KMS-11 (cell line): ENCODE measurements at regions not wholly inside any gene's neighbourhood (a gene's known extent, or its start where the extent isn't known, plus 50 kb on each side); places are given as distances from the start of the nearest gene placed in this dataset.

Experiments used
- H2AFZ ChIP-seq: fragments of 200-600 bp; sonication (generic); 2 replicates; pipeline ENCODE4 v1.6.1; 2016; ENCODE audit warnings: antibody characterized with exemption, mixed run types, low read depth
- H3K27ac ChIP-seq: fragments of 200-600 bp; sonication (generic); 2 replicates; pipeline ENCODE4 v1.6.1; 2016; ENCODE audit warnings: mild to moderate bottlenecking, mixed run types
- H3K27me3 ChIP-seq: fragments of 200-600 bp; sonication (generic); 2 replicates; pipeline ENCODE4 v1.6.1; 2017; ENCODE audit warnings: mild to moderate bottlenecking, low read depth, mixed run types, moderate library complexity; ENCODE audit not compliant: insufficient read depth
- H3K36me3 ChIP-seq: fragments of 200-600 bp; sonication (generic); 2 replicates; pipeline ENCODE4 v1.6.1; 2017; ENCODE audit warnings: mild to moderate bottlenecking, mixed run types; ENCODE audit not compliant: insufficient read depth
- H3K4me1 ChIP-seq: fragments of 200-600 bp; sonication (generic); 2 replicates; pipeline ENCODE4 v1.6.1; 2016; ENCODE audit warnings: mild to moderate bottlenecking, low read depth, mixed run types; ENCODE audit not compliant: poor library complexity, severe bottlenecking
- H3K4me2 ChIP-seq: fragments of 200-600 bp; sonication (generic); 2 replicates; pipeline ENCODE4 v1.7.0; 2016; ENCODE audit warnings: mild to moderate bottlenecking, mixed run types
- H3K4me3 ChIP-seq: fragments of 200-600 bp; sonication (generic); IDR thresholded peaks from 2 replicates; pipeline ENCODE4 v1.6.1; 2017; ENCODE audit warnings: low read depth, low read length, mixed read lengths; ENCODE audit not compliant: insufficient read depth
- H3K79me2 ChIP-seq: fragments of 200-600 bp; sonication (generic); 2 replicates; pipeline ENCODE4 v1.6.1; 2016; ENCODE audit warnings: low read depth, mixed run types; ENCODE audit not compliant: insufficient read depth
- H3K9ac ChIP-seq: fragments of 200-600 bp; sonication (generic); 2 replicates; pipeline ENCODE4 v1.6.1; 2016; ENCODE audit warnings: mild to moderate bottlenecking, mixed run types
- H4K20me1 ChIP-seq: fragments of 200-600 bp; sonication (generic); 2 replicates; pipeline ENCODE4 v1.6.1; 2016; ENCODE audit warnings: mild to moderate bottlenecking, mixed run types; ENCODE audit not compliant: insufficient read depth
- TF ChIP-seq, protein P1 (sequence below): fragments of 200-600 bp; sonication (generic); conservative IDR thresholded peaks from 2 replicates; pipeline ENCODE4 v1.6.1; 2017; ENCODE audit warnings: low read depth, mild to moderate bottlenecking, antibody characterized with exemption, low read length, moderate library complexity, mixed read lengths

DNA sequence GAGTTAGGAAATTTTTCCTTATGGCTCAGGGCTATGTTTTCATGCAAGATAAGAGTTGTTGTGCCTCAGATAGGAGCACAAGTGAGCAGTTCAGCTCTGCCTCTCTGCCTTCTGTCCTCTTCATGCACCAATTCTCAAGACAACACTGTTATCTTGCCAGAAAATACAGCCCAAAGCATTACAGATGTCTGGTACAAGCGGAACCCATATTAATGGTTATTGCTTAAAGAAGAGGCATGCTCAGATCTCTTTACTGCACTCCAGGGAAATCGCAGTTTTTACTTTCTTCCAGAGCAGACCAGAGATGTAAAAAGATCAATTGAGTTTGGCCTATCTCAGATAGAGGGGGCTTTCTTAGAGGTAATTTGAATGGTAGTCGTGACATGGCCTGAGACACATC lies 361.6 kb upstream of the WWC1 start:
- no peak overlapping the region for H3K4me2 ChIP-seq
- no peak overlapping the region for H3K4me3 ChIP-seq
- H3K79me2 ChIP-seq = no peaks in the 10 kb centered on the region
- H3K27me3 ChIP-seq = no peaks in the 10 kb centered on the region
- H3K36me3 ChIP-seq = no peaks in the 10 kb centered on the region
- H3K27ac ChIP-seq = no peak overlapping the region
- TF ChIP-seq, protein P1, sequence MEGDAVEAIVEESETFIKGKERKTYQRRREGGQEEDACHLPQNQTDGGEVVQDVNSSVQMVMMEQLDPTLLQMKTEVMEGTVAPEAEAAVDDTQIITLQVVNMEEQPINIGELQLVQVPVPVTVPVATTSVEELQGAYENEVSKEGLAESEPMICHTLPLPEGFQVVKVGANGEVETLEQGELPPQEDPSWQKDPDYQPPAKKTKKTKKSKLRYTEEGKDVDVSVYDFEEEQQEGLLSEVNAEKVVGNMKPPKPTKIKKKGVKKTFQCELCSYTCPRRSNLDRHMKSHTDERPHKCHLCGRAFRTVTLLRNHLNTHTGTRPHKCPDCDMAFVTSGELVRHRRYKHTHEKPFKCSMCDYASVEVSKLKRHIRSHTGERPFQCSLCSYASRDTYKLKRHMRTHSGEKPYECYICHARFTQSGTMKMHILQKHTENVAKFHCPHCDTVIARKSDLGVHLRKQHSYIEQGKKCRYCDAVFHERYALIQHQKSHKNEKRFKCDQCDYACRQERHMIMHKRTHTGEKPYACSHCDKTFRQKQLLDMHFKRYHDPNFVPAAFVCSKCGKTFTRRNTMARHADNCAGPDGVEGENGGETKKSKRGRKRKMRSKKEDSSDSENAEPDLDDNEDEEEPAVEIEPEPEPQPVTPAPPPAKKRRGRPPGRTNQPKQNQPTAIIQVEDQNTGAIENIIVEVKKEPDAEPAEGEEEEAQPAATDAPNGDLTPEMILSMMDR = no peak
- H4K20me1 ChIP-seq = no peaks in the 10 kb centered on the region
- H3K4me1 ChIP-seq = no peaks in the 10 kb centered on the region
- H2AFZ ChIP-seq = no peak overlapping the region
- H3K9ac ChIP-seq = no peak overlapping the region

DNA sequence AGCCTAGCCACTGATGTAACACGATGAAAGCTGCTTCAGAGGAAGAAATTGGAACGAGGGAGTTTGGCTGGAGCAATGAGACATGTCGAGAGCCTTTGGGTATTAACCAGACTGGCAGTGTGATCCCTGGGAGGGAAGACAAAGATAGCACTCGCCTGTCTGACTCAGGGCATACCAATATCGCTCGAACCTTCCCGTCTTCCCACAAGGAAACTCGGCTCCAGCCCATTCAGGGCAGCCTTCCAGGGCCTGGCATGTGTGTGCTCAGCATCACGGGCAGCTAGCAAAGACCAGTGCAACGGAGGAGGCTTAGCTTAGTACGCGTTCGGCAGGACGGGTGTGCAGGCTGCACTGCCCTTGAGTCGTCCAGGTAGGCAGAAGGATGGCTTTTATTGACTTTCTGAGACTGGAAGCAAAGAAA lies 356.9 kb upstream of the WWC1 start:
- no peak overlapping the region for H2AFZ ChIP-seq
- no peak overlapping the region for H3K4me3 ChIP-seq
- H4K20me1 ChIP-seq = no peaks in the 10 kb centered on the region
- no peak overlapping the region for H3K27ac ChIP-seq
- H3K27me3 ChIP-seq = no peaks in the 10 kb centered on the region
- H3K36me3 ChIP-seq = no peaks in the 10 kb centered on the region
- peaks cover 22% of the 10 kb centered on the region for H3K4me1 ChIP-seq
- H3K9ac ChIP-seq = no peak overlapping the region
- TF ChIP-seq, protein P1 = no peak
- no peaks in the 10 kb centered on the region for H3K79me2 ChIP-seq
- H3K4me2 ChIP-seq = no peak overlapping the region

DNA sequence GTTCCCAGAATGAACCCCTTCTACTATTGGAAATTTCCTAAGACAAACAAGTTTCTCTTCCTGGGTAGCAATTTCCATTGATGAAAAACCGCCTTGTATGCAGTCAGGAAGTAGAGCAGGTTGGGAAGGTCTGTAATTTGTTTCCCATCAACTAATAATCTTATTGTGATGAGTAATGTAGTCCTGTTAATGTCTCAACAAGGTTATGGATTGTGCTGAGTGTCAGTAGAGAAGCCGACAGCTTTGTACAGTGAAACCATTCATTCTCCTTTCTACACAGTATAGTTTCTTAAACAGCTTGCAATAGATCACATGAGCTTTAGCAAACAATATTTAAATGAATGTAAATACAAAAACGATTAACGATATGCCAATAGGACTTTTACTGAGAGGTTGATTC lies 355.4 kb upstream of the WWC1 start:
- H2AFZ ChIP-seq = no peak overlapping the region
- no peak overlapping the region for H3K9ac ChIP-seq
- TF ChIP-seq, protein P1 = no peak
- no peaks in the 10 kb centered on the region for H3K79me2 ChIP-seq
- H3K27ac ChIP-seq = no peak overlapping the region
- no peak overlapping the region for H3K4me3 ChIP-seq
- H3K27me3 ChIP-seq = no peaks in the 10 kb centered on the region
- H3K4me2 ChIP-seq = no peak overlapping the region
- peaks cover 22% of the 10 kb centered on the region for H3K4me1 ChIP-seq
- H4K20me1 ChIP-seq = no peaks in the 10 kb centered on the region
- H3K36me3 ChIP-seq = no peaks in the 10 kb centered on the region

DNA sequence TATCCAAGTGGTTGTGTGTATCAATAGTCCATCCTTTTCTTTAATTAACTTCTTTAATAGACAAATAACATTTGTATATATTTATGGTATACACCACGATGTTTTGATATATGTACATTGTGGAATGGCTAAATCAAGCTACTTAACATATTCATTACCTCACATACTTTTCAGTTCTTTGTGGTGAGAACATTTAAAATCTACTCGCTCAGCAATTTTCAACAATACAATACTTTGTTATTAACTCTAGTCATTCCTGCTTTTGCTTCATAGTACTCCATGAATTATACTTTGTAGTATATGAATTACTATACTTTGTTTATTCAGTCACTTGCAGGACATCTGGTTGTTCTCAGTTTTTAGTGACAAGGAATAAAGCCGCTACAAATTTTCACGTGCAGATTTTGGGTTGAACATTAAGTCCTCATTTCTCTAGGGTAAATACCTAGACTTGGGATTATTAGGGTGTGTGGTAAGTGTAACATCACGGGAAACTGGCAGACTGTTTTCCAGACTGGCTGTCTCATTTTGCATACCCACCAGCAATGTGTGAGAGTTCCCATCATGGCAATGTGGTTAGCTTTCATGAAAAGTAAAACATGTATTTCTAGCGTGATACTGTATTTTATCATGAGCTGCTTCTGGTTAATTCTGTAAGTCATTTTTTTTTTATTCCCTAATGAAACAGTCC lies 354.4 kb upstream of the WWC1 start:
- Histone ChIP-seq H3K4me2 (peak overlapping the region; percentile 59), H3K9ac (no peak overlapping the region), H4K20me1 (no peaks in the 10 kb centered on the region), H3K79me2 (no peaks in the 10 kb centered on the region), H3K27me3 (no peaks in the 10 kb centered on the region), H3K36me3 (no peaks in the 10 kb centered on the region), H3K4me1 (peaks cover 22% of the 10 kb centered on the region), H3K27ac (peak overlapping the region; percentile 15; the same call in 1 of the 2 replicates), H3K4me3 (no peak overlapping the region), H2AFZ (peak overlapping the region; percentile 44; the same call in 1 of the 2 replicates)
- TF ChIP-seq, protein P1 = no peak
